ENCODE measurements at regions not wholly inside any gene's neighbourhood (a gene's known extent, or its start where the extent isn't known, plus 50 kb on each side); places are given as distances from the start of the nearest gene placed in this dataset.

DNA sequence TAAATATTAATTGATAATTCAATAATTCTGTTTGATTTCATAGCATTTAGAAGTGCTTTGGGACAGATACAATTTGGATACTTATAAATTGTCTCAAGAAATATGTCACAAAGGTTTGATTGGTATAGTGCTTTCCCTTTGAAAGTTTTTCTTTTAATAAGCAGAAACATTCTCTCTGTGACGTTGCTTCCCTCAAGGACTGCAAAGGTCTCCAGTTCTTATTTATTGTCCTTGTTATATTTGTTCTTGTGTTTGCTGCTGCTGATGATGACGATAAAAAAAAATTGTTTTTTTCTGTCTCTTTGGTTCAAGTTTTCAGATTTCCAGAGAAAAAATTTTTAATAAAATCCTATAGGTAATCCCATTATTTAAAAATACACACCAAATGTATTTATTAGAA lies 176.3 kb upstream of the CLEC14A start:
- ChIA-PET POLR2A (no interaction called here), CTCF (no interaction called here)
- no peak for DNase-seq (ENCODE audit: low read depth, low spot score)
- no peak overlapping the region for H3K4me3 ChIP-seq (ENCODE audit: low read depth, low read length)
- TF ChIP-seq, protein P1, sequence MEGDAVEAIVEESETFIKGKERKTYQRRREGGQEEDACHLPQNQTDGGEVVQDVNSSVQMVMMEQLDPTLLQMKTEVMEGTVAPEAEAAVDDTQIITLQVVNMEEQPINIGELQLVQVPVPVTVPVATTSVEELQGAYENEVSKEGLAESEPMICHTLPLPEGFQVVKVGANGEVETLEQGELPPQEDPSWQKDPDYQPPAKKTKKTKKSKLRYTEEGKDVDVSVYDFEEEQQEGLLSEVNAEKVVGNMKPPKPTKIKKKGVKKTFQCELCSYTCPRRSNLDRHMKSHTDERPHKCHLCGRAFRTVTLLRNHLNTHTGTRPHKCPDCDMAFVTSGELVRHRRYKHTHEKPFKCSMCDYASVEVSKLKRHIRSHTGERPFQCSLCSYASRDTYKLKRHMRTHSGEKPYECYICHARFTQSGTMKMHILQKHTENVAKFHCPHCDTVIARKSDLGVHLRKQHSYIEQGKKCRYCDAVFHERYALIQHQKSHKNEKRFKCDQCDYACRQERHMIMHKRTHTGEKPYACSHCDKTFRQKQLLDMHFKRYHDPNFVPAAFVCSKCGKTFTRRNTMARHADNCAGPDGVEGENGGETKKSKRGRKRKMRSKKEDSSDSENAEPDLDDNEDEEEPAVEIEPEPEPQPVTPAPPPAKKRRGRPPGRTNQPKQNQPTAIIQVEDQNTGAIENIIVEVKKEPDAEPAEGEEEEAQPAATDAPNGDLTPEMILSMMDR (IDR thresholded peaks at IDR 0.05; ENCODE audit: insufficient read depth, low read length, missing control alignments) = no peak

DNA sequence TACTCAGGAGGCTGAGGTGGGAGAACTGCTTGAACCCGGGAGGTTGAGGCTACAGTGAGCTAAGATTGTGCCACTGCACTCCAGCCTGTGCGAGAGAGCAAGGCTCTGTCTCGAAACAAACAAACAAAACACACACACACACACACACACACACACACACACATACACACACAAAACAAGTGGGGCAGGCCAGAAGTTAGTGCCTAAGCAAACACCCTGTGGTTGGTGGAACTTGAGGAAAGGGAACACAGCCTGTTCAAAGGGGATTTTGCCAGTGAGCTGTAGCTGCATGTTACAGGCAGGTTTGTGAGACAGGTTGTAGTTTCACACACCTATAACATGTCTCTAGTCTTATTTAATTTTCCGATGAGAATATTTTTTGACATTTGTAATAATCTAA lies 175.3 kb upstream of the CLEC14A start:
- TF ChIP-seq, protein P1 (IDR thresholded peaks at IDR 0.05; ENCODE audit: insufficient read depth, low read length, missing control alignments) = no peak
- H3K4me3 ChIP-seq (ENCODE audit: low read depth, low read length) = no peak overlapping the region
- ChIA-PET POLR2A (no interaction called here), CTCF (no interaction called here)
- DNase-seq (ENCODE audit: low read depth, low spot score) = no peak

DNA sequence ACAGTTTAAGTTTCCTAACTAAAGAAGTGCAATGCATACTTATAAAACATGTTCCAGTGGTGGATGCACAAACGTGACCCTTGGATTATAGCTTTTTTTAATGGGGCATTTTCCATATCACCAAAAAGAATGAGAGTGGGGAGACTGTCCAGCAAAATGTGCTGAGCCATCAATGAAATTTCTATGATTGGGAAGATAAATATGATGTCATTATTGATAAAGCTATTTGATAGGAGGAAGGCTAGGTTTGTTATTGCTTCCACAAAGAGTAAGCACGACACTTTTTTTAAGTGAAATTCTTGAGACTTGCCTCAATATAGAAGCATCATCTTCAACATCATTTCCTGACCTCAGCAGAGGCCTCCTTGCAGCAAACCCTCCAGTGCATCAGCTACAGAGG lies 174.6 kb upstream of the CLEC14A start:
- ChIA-PET CTCF (no interaction called here), POLR2A (no interaction called here)
- no peak for DNase-seq (ENCODE audit: low read depth, low spot score)
- TF ChIP-seq, protein P1 (IDR thresholded peaks at IDR 0.05; ENCODE audit: insufficient read depth, low read length, missing control alignments) = no peak
- H3K4me3 ChIP-seq (ENCODE audit: low read depth, low read length) = no peak overlapping the region

DNA sequence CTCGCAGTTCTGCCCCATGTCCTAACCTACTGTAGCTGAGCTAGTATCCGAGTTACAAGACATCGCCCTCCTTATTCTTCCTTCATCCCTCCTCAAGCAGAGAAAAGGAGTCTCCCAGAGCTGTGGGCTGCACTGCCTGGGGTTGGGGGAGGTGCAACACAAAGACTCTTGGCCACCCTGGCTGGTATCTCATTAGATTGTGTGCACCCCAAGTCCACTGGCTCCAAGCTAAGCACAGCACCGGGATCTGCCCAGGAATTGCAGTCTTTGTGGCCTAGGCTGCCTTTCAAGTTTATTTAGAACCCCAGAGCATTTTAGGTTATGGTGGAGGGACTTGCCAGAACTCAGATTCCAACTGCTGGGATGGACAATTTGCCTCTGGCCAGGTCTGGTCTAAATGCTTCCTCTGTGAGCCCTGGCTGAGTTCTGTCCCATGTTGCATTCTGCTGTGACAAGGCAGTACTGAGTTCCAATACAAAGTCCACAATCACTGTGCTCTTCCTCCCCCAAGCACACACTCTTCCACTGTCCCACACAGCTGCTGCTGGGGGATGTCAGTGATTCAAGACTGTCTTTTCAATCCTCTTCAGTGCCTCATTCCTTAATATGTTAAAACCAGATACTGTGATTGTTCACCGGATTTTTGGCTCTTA lies 169.6 kb upstream of the CLEC14A start:
- TF ChIP-seq, protein P1 (IDR thresholded peaks at IDR 0.05; ENCODE audit: insufficient read depth, low read length, missing control alignments) = no peak
- DNase-seq (ENCODE audit: low read depth, low spot score) = no peak
- CTCF ChIA-PET = no interaction called here
- H3K4me3 ChIP-seq (ENCODE audit: low read depth, low read length) = no peak overlapping the region
- POLR2A ChIA-PET = no interaction called here

DNA sequence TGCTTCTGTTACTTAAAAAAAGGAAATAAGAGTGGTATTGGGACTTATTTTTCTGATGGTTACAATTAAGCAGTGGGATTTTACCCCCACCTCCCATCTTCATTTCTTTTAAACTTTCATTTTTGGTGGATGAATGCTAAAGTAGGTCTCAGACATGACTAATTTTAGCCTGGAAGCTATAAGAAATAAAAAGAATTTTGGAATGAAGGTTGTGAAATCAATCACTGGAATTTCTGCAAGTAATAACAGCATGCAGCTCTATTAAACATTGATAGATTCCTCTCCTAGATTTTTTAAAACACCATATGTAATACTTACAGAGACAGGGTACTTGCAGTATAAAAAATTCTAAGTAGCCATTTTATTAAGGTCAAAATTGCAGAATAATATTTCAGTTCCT lies 164.2 kb upstream of the CLEC14A start:
- no peak overlapping the region for H3K4me3 ChIP-seq (ENCODE audit: low read depth, low read length)
- ChIA-PET POLR2A (no interaction called here), CTCF (interaction anchor here (1.2 to 2.4 kb wide), 2 partner anchors 11 to 14 kb away, joined by 5 to 8 read pairs; no protein-coding TSS in a partner anchor)
- peak; percentile 19 for DNase-seq (ENCODE audit: low read depth, low spot score)
- TF ChIP-seq, protein P1 (IDR thresholded peaks at IDR 0.05; ENCODE audit: insufficient read depth, low read length, missing control alignments) = no peak

DNA sequence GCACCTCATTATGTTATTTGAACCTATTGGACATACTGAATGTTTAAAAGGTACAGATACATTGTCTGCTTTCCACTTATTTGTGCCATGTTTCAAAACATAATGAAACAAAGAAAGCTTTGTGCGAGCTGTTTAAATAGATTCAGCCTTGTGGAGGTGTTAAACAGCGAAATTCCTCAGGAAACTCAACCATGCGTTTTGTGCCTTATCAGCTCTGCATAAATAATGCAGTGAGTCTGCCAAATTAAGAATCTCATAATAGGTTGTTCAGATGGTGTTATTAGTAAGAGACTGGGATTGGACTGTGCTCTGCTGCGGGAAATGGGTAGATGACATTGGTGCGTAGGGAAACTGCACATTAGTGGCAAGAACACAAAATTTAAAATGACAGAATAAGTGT lies 163.7 kb upstream of the CLEC14A start:
- ChIA-PET POLR2A (no interaction called here), CTCF (interaction anchor here (1.2 to 2.4 kb wide), 2 partner anchors 10 to 14 kb away, joined by 5 to 8 read pairs; no protein-coding TSS in a partner anchor)
- DNase-seq (ENCODE audit: low read depth, low spot score) = no peak
- H3K4me3 ChIP-seq (ENCODE audit: low read depth, low read length) = no peak overlapping the region
- TF ChIP-seq, protein P1 (IDR thresholded peaks at IDR 0.05; ENCODE audit: insufficient read depth, low read length, missing control alignments) = no peak
